A673 (cell line): ENCODE measurements at regions not wholly inside any gene's neighbourhood (a gene's known extent, or its start where the extent isn't known, plus 50 kb on each side); places are given as distances from the start of the nearest gene placed in this dataset.

Source experiments
- CTCF ChIP-seq: fragments of 300-800, 200-600 bp; sonication (generic); conservative IDR thresholded peaks from 2 replicates; pipeline ENCODE4 v1.5.1; 2017; ENCODE audit warnings: low read depth, mild to moderate bottlenecking, antibody characterized with exemption, low read length, moderate library complexity, mixed read lengths
- EZH2 ChIP-seq: fragments of 200-600 bp; sonication (generic); IDR thresholded peaks from 2 replicates; pipeline ENCODE4 v1.6.1; 2017; ENCODE audit warnings: borderline replicate concordance, low read depth, mild to moderate bottlenecking, mixed read lengths, antibody characterized with exemption, low read length; ENCODE audit not compliant: poor library complexity, severe bottlenecking

GRCh38 chr13:66212511-66212910, 1017.6 kb downstream of the PCDH9 start:
- TF ChIP-seq CTCF (no peak), EZH2 (no peak)
